ENCODE measurements at regions not wholly inside any gene's neighbourhood (a gene's known extent, or its start where the extent isn't known, plus 50 kb on each side); places are given as distances from the start of the nearest gene placed in this dataset.

GRCh38 chr20:56808732-56809131 is 179.6 kb downstream of the TFAP2C start:
- TF ChIP-seq TARDBP (IDR thresholded peaks at IDR 0.05) (no peak), HDGF (IDR thresholded peaks at IDR 0.05; ENCODE audit: borderline replicate concordance) (no peak), ZNF384 (IDR thresholded peaks at IDR 0.05) (no peak), BHLHE40 (IDR thresholded peaks at IDR 0.05; ENCODE audit: borderline replicate concordance) (no peak), NFRKB (IDR thresholded peaks at IDR 0.05) (no peak), ARNT (IDR thresholded peaks at IDR 0.05) (no peak), ELF4 (IDR thresholded peaks at IDR 0.05) (no peak), SUZ12 (IDR thresholded peaks at IDR 0.05) (no peak), SP1 (IDR thresholded peaks at IDR 0.05) (no peak), CTBP1 (IDR thresholded peaks at IDR 0.05; ENCODE audit: borderline replicate concordance) (no peak), L3MBTL2 (conservative IDR thresholded peaks at IDR 0.05) (no peak), FOXA1 (IDR thresholded peaks at IDR 0.05) (no peak)
- POLR2A ChIA-PET, result no interaction called here
- CTCF ChIA-PET, result no interaction called here
- no peak for DNase-seq (ENCODE audit: extremely low spot score)

DNA sequence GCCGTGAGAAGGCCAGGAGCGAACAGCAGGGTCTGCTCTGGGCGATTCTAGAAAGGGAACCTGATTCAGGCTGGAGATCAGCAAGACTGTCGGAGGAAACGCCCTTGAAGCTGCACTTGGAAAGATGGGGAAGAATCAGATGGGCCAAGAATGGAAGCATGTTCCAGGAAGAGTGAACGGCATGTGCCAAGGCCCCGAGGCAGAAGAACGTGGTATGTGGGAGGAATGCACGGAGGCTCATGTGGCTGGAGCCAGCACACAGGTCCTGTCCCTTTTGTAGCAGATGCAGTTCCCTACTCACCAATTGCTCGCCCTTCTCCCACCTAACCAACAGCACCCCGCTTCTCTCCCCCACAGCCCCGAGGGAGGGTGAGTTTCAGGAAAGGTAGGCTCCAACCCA is 180.6 kb downstream of the TFAP2C start:
- ChIA-PET POLR2A (no interaction called here), CTCF (no interaction called here)
- no peak for DNase-seq (ENCODE audit: extremely low spot score)
- TF ChIP-seq LEF1 (IDR thresholded peaks at IDR 0.05; ENCODE audit: borderline replicate concordance) (no peak), FOXK2 (IDR thresholded peaks at IDR 0.05) (no peak)

GRCh38 chr20:56810141-56810540 is 181.0 kb downstream of the TFAP2C start:
- no peak for DNase-seq (ENCODE audit: extremely low spot score)
- ChIA-PET POLR2A (no interaction called here), CTCF (no interaction called here)
- TF ChIP-seq L3MBTL2 (conservative IDR thresholded peaks at IDR 0.05), result no peak
- TF ChIP-seq SUZ12 (IDR thresholded peaks at IDR 0.05), result no peak
- TF ChIP-seq FOXM1 (IDR thresholded peaks at IDR 0.05; ENCODE audit: borderline replicate concordance), result no peak
- no peak for TF ChIP-seq ZNF384 (IDR thresholded peaks at IDR 0.05)
- no peak for TF ChIP-seq ARNT (IDR thresholded peaks at IDR 0.05)
- no peak for TF ChIP-seq BHLHE40 (IDR thresholded peaks at IDR 0.05; ENCODE audit: borderline replicate concordance)

- POLR2A ChIA-PET, result no interaction called here
- no peak for TF ChIP-seq FOXK2 (IDR thresholded peaks at IDR 0.05)
- TF ChIP-seq, protein P1, sequence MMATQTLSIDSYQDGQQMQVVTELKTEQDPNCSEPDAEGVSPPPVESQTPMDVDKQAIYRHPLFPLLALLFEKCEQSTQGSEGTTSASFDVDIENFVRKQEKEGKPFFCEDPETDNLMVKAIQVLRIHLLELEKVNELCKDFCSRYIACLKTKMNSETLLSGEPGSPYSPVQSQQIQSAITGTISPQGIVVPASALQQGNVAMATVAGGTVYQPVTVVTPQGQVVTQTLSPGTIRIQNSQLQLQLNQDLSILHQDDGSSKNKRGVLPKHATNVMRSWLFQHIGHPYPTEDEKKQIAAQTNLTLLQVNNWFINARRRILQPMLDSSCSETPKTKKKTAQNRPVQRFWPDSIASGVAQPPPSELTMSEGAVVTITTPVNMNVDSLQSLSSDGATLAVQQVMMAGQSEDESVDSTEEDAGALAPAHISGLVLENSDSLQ (IDR thresholded peaks at IDR 0.05), result no peak
- TF ChIP-seq SUZ12 (IDR thresholded peaks at IDR 0.05), result no peak
- TF ChIP-seq ARNT (IDR thresholded peaks at IDR 0.05), result no peak
- TF ChIP-seq BHLHE40 (IDR thresholded peaks at IDR 0.05; ENCODE audit: borderline replicate concordance), result no peak
- no peak for DNase-seq (ENCODE audit: extremely low spot score)
- CTCF ChIA-PET, result no interaction called here
Observed at GRCh38 chr20:56815796-56816195, 186.7 kb downstream of the TFAP2C start.

DNA sequence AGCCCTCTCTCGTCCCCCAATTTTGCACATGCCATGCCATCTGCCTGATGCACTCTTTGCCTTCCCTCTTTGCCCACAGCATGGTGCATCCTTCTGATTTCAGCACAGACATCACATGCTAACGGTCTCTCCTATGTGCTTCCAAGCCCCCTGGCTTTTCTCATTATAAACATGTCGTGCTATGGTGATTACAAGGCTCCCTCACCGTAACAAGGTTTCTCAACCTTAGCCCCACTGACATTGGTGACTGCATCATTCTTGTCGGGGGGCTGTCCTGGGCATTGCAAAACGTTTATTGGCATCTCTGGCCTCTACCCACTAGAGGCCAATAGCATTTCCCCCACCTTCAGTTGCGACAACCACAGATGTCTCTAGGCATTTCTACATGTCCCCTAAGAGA is 187.2 kb downstream of the TFAP2C start:
- ChIA-PET POLR2A (no interaction called here), CTCF (no interaction called here)
- no peak for DNase-seq (ENCODE audit: extremely low spot score)
- TF ChIP-seq, protein P1 (IDR thresholded peaks at IDR 0.05), result no peak
- TF ChIP-seq ZNF384 (IDR thresholded peaks at IDR 0.05) (no peak), FOXA1 (IDR thresholded peaks at IDR 0.05) (no peak), CTBP1 (IDR thresholded peaks at IDR 0.05; ENCODE audit: borderline replicate concordance) (no peak), HDGF (IDR thresholded peaks at IDR 0.05; ENCODE audit: borderline replicate concordance) (no peak), SUZ12 (IDR thresholded peaks at IDR 0.05) (no peak), ELF4 (IDR thresholded peaks at IDR 0.05) (no peak), ARNT (IDR thresholded peaks at IDR 0.05) (no peak), FOXK2 (IDR thresholded peaks at IDR 0.05) (no peak), TARDBP (IDR thresholded peaks at IDR 0.05) (no peak), SP1 (IDR thresholded peaks at IDR 0.05) (no peak)

DNA sequence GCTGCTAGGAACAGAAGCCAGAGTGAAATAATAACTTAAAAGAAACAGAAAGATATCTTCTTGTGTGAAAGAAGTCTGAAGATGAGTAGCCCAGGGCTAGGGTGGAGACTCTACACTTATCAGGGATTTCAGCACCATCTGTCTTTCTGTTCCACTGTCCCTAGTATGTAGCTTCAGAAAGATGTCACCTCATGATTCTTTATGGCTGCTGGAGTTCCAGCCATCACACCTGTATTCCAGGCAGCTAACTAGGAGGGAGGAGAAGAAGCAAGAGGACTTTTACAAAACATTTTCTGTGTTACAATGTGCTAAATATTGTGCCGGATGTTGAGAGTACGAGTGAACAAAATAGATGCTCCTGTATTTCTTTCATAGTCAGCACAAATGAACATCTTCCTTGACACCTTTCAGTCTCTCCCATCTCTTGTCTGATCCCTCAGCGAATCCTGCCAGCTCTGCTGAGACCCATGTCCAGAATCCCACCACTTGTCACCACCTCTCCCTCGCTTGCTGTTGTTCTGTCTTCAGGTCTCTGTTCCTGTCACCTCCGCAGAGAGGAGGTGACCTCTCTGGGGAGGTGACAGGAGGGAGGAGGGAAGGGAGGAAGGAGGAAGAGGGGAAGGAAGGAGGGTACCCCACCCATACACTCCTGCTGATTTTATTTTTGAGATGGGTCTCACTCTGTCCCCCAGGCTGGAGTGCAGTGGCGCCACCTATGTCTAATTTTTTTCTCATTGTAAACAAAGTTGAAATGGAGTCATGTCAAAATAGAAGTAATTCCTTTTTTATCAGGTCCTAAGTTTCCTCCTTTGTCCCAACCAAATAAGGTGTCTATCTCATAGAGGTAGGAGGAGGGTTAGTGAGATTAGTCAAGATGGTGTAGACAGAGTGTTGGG is 188.9 kb downstream of the TFAP2C start:
- ChIA-PET POLR2A (no interaction called here), CTCF (no interaction called here)
- DNase-seq (ENCODE audit: extremely low spot score), result no peak
- TF ChIP-seq LEF1 (IDR thresholded peaks at IDR 0.05; ENCODE audit: borderline replicate concordance) (no peak), FOXK2 (IDR thresholded peaks at IDR 0.05) (no peak), NFRKB (IDR thresholded peaks at IDR 0.05) (no peak)

- CTCF ChIA-PET, result no interaction called here
- TF ChIP-seq FOXA1 (IDR thresholded peaks at IDR 0.05) (no peak), SP1 (IDR thresholded peaks at IDR 0.05) (no peak), FOXM1 (IDR thresholded peaks at IDR 0.05; ENCODE audit: borderline replicate concordance) (no peak), LEF1 (IDR thresholded peaks at IDR 0.05; ENCODE audit: borderline replicate concordance) (no peak), NFRKB (IDR thresholded peaks at IDR 0.05) (no peak)
- DNase-seq (ENCODE audit: extremely low spot score), result no peak
- POLR2A ChIA-PET, result no interaction called here
Observed at GRCh38 chr20:56820984-56821383, 191.9 kb downstream of the TFAP2C start.

DNA sequence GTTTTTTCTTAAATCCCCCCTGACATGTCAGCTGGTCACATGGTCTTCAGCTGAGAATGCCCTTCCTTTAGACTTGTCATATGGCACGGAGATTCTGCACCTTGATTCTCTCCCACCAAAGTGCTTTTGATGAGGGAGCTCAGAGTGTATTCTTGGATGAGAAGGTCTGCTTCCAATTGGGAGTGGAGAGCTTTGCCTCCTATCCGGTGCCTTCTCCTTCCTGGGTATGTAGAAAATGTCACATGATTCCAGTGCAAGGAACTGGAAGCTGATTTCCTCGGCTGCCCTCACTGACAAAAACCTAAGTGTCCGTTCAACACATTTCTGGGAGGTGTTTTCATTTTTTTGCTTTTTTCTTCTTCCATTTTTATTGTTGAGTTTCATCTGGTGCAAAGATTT is 197.2 kb downstream of the TFAP2C start:
- TF ChIP-seq BHLHE40 (IDR thresholded peaks at IDR 0.05; ENCODE audit: borderline replicate concordance) (no peak), FOXK2 (IDR thresholded peaks at IDR 0.05) (no peak), LEF1 (IDR thresholded peaks at IDR 0.05; ENCODE audit: borderline replicate concordance) (no peak)
- CTCF ChIA-PET, result interaction anchor here (0.9 kb wide), 1 partner anchor 235 kb away, joined by 3 read pairs; no protein-coding TSS in a partner anchor
- no peak for DNase-seq (ENCODE audit: extremely low spot score)
- POLR2A ChIA-PET, result no interaction called here

Data from HEK293T (cell line).